H4 (cell line): ENCODE measurements at regions not wholly inside any gene's neighbourhood (a gene's known extent, or its start where the extent isn't known, plus 50 kb on each side); places are given as distances from the start of the nearest gene placed in this dataset.

Experiments
- DNase-seq: peaks from one replicate; pipeline ENCODE4 v3.0.0-alpha.2; 2015; ENCODE audit warnings: low spot score

DNA sequence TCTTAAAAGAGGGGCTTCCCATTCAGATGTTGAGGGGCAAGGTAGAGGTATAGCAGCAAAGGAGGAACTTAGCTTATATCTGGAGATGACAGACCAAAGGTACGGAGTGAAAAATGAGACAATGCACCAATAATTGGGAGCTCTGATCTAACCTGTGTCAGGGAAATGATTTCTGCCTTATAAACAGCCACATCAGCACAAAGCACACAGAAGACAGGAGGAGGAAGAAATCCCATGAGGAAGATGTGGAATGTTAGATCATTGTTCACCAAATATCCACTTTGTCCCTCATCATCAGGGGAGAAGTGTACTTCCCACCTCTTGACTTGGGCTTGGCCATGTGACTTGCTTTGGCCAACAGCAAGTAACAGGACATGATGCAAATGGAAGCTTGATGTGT, 93.7 kb upstream of the WSCD2 start:
- DNase-seq, result no peak

DNA sequence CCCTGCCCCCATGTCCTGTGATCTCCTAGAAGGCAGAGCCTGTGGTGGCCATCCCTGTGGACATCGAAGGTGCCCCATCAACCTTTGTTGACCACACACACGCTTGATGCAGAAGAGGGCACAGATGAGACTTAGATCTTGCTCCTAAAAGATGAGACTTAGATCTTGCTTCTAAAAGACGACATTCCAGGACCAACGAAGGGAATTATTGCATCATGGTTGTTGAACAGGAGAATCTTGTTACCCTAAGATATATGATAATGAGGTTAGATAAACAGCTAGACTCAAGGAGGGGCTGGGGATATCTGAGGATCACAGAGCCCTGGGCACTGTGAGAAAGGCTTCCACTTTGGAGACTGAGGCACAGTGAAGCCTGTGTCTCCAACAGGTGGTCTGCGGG, 91.1 kb upstream of the WSCD2 start:
- no peak for DNase-seq

DNA sequence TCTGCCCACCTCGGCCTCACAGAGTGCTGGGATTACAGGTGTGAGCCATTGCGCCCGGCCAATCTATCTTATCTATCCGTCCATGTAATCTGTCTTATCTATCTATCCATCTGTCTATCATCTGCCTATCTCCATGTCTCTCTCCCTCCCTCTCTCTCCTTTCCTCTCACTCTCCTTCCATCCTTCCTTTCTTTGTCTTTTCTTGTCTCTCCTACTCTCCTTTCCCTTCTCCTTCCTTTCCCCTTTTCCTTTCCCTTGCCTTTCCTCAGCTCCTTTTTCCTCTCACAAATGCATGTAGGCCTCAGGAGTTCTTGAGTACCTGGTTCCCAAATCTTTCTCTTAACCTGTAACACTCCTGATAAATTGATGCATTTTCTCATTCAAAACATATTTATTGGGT, 89.3 kb upstream of the WSCD2 start:
- DNase-seq, result no peak

DNA sequence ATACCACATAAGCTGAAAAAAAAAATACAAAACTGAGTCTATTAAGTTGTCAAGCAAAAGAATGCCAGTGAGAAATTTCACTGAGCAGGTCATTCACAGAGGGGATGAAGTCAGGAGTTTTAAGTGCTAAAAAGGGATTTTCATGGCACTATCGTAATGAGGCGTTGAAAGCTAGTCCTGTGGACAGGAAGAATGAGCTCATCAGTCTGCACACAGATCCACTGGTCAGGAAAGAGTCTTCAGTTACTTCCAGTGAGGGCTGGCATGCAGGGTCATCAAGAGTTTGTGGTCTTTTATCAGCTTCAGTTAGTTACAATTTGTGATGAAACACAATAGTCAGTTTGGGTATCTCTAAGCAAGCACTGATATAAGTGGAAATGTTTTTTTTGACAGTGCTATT, 88.1 kb upstream of the WSCD2 start:
- DNase-seq, result peak; percentile 25

DNA sequence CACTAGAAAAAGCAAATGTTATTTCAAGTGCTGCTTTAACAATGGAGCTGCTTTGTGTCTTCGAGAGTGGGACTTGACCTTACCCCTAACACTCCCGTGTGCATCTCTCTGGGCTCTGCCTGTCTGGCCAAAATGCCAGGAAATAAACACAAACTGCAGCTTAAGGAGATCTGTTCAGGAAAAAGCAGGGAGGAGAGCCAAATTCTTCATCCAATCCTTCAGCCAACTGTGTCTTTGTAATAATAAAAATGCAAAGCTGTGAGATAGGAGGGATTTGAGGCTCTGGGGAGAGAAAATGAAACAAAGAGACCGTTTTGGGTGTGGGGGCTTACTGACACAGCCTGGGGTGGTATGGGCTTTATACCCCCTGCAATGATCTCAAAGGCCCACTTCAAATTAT, 85.8 kb upstream of the WSCD2 start:
- DNase-seq, result no peak

DNA sequence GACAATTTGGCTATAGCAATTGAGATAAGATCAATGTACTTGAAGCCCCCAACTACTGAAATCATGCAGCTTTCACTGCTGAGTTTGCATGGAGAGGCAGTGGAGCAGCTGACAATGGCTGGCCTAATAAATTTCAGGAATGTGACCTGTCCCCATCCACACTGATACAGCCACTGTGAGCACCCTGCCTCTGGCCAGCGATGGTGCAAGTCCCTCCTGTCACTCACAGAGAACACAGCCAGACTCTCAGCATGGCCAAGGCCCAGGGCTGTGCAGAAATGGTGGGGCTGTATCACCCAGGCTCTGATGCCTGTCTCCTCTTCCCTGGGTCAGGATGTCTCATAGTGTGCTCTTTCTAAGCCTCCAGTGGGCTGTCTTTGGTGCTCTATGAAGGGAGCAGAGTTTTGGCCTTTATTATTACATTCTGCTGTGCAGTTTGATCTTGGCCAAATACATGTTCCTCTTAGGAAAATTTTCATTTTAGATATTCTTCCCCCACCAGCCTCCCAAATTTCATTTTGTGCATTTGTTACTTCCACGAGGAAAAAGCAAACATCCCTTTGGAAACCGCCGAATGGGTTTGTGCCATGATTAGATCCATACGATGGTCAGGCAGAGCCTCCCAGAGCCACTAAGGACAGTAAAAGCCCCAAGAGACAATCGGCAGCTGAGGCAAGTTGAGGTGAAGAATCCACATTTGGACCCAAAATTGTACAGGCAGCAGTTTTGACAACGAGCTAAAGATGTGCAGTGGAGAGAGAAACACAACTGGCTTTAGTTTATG, 85.1 kb upstream of the WSCD2 start:
- DNase-seq, result no peak

DNA sequence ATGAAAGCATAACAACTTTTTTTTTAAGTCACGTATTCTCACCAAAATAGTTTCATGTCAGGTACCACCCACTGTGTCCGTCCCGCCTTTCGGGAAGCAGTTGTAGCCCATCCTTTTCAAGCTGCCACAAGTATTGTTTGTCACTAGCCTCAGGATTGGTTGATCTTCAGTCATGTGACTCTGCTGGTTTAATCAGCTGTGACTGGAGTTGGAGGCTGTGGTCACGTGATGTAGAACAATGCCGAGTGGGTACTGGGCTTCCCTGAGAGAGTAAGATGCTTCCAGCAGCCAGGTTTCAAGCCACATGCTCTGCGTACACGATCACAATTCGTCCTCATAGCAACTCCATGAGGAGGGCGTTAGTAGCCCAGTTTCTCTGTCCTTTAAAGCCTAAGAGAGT, 83.0 kb upstream of the WSCD2 start:
- DNase-seq, result no peak

DNA sequence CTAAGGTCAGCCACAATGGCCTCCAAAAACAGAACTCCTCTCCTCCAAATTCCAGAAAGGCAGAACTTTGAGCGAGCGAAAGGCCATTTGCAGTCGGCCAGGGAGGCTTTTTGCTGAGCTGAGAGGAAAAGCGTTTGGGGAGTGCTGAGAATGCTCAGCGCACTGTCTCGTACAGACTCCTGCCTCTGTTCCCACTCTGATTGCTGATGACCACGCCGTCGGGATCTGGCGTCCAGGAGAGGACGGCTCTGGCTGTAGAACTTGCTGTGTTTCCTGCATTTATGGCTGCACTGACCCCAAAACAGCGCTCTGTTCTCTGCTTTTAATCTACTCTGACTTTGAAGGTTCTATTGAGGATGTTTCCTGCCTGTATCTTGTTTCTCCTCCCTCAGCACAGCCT, 82.4 kb upstream of the WSCD2 start:
- DNase-seq, result no peak

DNA sequence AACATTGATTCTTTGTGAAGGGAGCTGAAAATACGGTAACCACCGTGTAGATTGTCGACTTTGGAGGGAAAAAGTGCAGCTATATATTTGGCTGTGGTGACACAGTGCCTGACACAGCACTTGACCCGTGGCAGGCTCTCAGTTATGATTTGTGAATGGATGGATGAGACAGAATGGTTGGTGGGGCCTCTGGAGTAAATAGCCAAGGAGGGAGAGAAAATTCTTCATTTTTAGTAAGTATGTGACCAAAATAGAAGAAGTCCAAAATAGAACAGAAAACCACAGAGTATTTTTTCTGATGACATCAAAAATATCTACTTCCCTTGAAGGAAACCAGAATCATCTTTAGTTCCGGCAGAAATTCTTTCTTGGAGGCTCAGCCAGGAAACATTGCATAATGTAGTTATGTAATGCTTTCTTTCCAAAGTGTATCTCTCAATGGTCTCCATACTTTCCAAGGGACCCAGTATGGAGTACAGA, 82.0 kb upstream of the WSCD2 start:
- no peak for DNase-seq

DNA sequence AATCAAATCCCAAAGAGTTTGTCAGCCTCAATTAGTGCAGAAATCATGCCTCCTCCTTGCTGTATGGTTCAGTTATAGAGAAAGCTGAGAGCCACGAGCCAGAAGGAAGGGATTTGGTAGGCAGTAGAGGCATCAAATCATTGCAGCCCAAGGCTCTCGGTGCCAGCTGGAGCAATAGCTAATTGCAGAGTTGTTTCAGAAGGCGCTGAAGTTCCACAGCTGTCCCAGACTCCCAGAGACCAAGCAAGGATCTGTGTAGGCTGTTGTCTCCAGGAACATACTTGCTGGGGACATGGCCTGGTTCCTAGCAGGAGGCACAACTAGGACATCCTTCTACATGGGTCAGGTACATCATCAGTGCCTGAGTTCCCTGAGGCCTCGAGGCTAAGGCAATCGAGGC, 80.4 kb upstream of the WSCD2 start:
- DNase-seq, result no peak

DNA sequence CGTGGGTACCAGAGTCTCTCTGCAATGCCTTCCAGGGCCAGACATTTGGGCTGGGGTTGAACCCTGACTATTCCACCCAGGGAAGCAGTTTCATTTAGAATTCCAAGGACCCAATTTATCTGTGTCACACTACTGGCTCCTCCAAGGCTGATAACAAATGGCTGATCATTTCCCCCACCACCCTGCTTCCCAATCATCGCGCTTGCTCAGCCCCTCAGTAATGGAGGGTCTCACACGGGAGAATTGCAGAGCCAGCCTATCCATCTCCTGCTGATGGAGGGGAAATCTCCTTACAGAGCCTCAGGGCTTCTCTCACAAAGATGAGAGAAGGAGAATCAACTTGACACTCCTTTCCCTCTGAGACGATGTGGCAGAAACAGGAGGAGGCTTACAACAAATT, 78.4 kb upstream of the WSCD2 start:
- DNase-seq, result no peak

DNA sequence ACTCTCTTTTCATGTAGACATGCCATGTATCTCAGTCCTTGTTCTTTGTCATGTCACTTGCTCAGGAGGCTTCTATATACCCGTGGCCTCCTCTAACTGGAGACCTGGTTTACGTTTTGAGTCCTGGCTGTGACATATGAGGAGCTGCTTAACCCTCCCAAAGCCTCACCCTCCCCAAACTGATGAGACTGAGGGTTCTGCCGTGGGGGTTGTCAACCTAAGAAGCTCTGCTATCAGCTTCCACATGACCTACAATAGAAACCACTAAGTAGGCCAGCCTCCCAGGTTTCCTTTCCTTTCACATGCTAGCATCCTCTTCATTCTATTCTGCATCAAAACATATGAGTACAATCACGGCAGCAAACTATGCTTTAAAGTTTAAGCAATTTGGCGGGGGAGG, 76.8 kb upstream of the WSCD2 start:
- DNase-seq, result no peak

DNA sequence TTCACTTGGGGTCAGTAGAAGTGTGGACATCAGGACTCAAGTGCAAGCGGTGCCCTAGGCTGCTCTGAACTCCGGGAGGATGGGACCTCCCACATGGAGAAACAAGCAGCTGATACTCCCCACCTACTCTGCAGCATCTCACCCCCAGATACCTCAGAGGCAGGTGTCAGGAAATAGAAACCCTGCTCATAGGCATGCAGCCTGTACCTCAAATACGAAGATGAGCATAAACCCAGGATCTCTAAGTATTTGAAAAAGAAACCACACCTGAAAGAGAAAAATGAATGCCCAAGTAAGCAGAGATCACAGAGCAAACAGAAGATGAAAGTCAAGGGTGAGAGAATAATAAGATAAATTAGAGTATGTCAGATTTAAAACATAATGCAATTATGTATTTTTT, 75.6 kb upstream of the WSCD2 start:
- no peak for DNase-seq

DNA sequence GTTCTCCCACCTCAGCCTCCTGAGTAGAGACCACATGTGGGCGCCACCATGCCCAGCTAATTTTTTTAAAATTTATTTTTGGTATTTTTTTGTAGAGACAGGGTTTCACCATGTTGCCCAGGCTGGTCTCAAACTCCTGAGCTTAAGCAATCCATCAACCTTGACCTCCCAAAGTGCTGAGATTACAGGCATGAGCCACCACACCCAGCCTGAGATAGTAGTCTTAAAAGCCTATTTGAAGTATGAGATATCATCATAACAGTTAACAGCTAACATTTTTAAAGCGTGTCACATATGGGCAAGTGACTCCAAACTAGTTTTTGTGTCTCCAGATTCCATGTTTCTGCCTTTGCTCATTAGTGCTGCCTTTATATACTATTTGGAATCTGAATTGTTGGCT, 74.6 kb upstream of the WSCD2 start:
- no peak for DNase-seq

DNA sequence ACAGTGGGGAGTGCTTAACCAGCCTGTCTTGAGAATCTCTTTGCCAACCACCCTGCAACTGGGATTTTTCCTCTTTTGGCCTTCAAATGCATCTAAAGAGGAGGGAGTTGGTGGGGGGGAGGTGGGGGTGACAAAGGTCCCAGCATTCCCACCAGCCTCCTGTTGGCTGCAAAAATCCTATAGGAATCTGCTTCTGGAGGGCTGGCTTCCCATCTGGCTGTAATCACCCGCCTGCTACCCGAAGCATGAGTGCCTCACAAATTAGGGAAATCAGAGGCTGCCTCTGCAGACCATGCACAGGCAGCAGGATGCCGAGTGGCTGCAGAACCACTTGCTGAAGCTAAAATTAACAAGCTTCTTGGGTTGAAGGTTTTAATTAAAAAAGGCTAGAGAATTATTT, 73.9 kb upstream of the WSCD2 start:
- no peak for DNase-seq

DNA sequence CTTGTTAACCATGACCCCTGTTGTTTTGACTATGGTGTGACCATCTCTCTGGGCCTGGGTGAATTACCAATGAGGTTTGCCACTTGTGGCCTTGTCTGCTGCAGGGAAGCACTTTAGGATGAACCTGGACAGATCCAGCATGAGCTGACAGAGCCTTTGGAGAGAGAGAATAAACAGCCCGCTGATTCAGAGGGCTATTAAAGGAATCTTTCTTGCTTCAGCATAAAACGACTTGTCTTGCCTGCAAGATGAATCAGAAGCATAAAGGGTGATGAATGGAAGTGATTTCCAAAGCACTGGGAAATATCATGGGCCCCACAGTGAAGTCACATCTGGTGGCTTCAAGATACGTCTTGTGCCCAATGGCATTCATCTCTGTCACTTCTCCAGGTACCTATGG, 69.0 kb upstream of the WSCD2 start:
- DNase-seq, result no peak

DNA sequence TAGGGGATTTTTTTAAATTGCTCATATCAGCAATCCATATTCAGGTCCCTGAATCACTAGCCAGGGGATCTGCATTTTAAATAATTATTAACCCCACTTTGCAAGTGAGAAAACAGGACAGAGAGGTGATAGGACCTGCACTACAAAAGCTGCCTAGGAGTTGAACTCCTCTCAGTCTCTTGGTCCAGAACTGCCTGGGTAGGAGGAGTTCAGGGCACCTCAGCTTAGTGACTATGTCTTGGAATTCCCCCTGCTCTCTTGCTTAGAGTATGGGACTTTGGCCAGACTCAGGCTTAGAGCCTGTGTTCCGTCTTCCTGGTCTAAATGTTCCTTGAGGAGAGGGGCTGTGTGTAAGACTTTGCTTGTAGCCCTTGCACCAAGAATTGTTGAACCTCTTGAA, 68.2 kb upstream of the WSCD2 start:
- no peak for DNase-seq

DNA sequence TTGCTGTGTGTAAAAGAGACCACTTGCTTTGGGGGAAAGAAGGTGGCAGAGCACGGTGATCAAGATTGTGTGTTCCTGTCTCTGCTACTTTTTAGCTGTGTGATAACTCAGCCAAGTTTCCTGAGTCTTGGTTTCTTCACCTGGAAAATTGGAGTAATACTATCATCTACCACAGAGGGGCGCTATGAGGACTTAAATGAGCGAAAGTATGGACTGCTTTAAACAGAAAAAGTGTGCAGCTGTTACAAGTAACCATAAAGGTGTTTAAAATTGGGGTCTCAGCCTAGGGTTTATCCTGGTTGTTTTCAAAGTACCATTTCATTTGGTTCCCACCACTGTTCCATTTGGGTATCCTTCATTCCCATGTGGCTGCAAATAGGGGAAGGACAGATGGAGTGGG, 65.9 kb upstream of the WSCD2 start:
- peak; percentile 44 for DNase-seq

DNA sequence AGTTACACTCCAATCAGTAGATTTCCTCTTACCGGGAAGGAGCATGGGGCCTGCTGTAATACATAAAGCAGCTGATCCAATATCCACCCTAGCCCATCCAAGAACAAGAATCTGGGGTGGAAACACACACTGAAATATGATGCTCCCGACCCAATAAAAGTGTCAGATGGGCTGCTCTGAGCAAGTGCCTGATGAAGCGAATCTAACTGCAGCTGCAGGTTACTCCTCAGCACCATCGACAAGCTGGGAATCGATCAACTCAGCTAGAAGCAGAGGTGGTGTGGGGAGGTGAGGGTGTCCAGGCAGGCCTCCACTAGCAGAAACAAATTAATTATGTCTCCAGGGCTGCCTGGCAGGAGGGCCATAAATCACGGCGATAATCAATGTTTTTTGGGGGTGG, 64.0 kb upstream of the WSCD2 start:
- no peak for DNase-seq

DNA sequence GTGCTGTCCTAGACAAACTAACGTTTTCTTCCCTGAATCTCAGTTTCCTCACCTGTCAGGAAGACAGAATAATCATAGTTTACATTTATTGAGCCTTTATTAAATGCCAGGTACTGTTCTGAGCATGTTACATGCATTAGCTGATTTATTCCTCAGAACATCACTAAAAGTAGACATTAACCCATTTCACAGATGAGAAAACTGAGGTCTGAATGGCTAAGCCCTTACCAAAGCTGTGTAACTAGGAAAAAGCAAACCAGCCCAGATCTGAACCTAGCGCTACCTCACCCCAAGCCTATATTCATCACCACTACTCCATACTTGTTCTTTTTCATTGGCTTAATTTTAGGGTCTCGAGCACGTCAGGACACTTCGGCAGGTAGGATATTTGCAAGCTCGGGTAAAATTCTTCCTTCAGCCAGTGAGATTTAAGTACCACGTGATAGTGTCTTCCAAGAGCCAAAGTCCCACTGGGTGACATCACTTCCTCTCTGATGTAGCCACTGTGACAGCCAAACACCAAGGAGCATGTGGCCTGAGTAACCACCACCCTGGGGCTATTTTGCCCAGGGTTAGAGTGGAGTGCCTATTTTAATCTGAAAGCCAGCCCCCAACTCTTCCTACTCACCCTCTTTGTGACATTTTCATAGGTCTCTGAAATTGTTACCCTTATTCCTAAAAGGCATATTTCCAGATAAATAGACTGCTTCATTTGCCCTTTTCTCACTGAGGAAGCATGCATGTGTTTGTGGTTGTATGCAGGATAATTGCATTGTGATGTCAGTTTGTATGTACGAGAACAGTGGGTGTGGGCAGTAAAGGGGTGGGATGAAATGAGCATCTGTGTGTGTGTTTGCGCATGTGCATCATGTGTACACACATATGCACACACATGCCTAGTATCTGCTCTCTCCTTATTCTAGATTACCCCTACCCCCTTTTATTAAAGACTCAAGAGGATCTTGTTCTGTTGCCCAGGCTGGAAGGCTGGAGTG, 62.2 kb upstream of the WSCD2 start:
- DNase-seq, result peak; percentile 68

DNA sequence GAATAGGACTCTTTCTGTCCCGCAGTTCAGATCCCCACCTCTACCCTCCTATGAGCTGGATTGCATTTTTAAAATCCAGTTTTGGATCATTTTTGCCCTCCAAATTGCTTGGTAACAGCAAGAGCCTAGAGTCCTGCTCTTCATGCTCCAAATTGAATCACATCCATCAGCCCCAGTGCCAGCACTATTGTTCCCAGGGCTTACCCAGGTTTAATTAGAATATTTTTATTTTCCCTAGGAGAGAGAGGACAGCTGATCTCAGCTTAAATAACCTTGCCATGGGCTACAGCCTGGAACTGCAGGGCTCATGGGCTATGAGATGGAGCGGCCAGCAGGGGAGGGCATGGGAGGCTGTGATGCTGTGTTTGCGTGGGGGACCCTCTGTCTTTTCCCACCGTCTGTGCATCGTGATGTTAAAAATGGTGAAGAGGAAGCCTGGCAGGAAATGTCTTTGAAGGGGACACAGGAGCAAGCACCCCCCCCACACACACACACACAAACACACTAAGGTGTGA, 59.4 kb upstream of the WSCD2 start:
- DNase-seq, result no peak

DNA sequence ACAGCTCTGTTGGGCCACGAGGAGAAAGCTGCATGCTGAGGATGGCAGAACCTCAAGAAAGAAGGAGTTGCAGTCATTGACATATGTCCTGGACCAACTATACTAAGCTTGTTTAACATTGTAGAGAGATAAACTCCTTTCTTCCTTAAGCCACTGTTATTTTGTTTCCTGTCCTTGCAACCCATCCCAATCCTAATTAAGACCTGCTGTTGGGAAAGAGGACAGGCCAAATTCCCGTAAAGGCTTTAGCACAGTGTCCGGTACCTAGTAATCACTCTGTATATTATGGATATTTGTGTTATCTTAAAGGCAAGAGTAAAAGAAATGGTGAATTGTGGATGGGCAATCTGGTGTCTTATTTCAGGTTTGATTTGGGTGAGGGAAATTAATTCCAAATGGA, 53.5 kb upstream of the WSCD2 start:
- no peak for DNase-seq

DNA sequence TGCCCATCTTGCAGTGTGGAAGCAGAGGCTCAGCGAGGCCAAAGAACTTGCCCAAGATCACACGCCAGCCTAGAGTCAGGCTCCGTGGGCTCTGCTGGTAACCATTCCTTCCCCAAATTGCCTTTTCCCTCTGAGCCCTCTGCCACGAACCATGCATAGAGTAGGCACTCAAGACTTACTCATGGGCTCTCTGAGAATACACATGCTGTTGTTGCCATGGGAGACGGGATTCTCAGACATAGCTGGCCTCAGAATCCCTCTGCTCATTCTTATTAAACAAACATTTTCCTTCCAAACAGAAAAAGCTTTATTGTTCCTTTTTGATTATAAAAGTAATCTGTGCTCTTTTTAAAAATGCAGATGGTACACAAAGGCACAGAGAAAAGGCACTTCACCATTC, 52.5 kb upstream of the WSCD2 start:
- DNase-seq, result no peak
